Glutamatergic neuron (in vitro differentiated cells): ENCODE measurements at regions not wholly inside any gene's neighbourhood (a gene's known extent, or its start where the extent isn't known, plus 50 kb on each side); places are given as distances from the start of the nearest gene placed in this dataset.

Source experiments
- DNase-seq: peaks from one replicate; pipeline ENCODE4 v3.0.0; 2022
- H3K27ac Mint-ChIP-seq: one replicate; pipeline ENCODE4 v1.8.0; 2020; ENCODE audit warnings: mild to moderate bottlenecking, mixed read lengths, inconsistent platforms; ENCODE audit not compliant: unreplicated experiment
- H3K27me3 Mint-ChIP-seq: one replicate; pipeline ENCODE4 v1.8.0; 2020; ENCODE audit warnings: mild to moderate bottlenecking, moderate library complexity, mixed read lengths, inconsistent platforms; ENCODE audit not compliant: unreplicated experiment
- H3K36me3 Mint-ChIP-seq: one replicate; pipeline ENCODE4 v1.8.0; 2020; ENCODE audit warnings: mild to moderate bottlenecking, mixed read lengths, inconsistent platforms; ENCODE audit not compliant: unreplicated experiment
- H3K4me1 Mint-ChIP-seq: one replicate; pipeline ENCODE4 v1.8.0; 2020; ENCODE audit warnings: mild to moderate bottlenecking, low read depth, mixed read lengths, inconsistent platforms; ENCODE audit not compliant: unreplicated experiment
- H3K4me3 Mint-ChIP-seq: one replicate; pipeline ENCODE4 v1.8.0; 2020; ENCODE audit warnings: mild to moderate bottlenecking, mixed read lengths, inconsistent platforms; ENCODE audit not compliant: unreplicated experiment
- H3K9me3 Mint-ChIP-seq: one replicate; pipeline ENCODE4 v1.8.0; 2020; ENCODE audit warnings: mild to moderate bottlenecking, moderate library complexity, mixed read lengths, inconsistent platforms; ENCODE audit not compliant: unreplicated experiment
- CTCF ChIP-seq: fragments of 200-600 bp; sonication (generic); IDR thresholded peaks from one replicate; pipeline ENCODE4 v1.5.0; 2021; ENCODE audit not compliant: partially characterized antibody, unreplicated experiment

DNA sequence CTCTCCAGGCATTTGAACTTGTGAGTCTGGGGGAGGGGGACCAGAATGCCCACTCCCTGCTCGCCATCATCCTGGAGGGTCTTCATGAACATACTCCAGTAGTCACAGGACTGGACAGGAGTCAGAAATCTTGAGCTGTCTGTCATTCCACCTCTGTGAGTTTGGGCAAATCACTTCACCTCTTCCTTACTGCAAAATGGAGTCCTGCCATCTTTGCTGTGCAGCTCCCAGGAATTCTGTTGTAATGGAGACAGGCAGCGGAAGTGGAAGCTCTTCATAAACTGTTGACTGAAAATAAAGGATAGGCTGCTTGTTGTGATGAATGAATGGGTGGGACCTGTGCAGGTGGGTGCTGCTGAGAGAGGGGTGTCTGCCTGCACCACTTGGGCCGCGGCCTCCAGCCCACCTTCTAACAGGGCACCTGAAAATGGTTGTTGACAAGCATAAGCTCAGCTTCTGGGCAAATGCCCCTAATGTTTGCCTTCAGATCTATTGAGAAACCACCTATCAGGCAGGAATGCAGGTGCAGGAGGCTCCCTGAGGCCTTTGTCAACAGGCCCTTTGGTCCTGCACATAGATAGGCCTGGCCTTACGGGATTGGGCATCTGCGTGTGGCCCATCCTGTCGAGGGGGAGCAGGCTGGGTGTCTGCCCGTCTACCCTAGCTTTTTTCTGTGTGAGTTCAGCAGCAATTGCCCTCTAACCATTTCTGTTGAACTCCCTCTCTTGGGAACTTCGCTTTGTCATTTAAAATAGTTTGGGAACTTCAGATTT is 321.0 kb downstream of the RPS6KC1 start:
- peaks cover 2% of the 10 kb centered on the region for H3K4me1 Mint-ChIP-seq
- no peaks in the 10 kb centered on the region for H3K9me3 Mint-ChIP-seq
- DNase-seq, result no peak
- no peaks in the 10 kb centered on the region for H3K27me3 Mint-ChIP-seq
- H3K36me3 Mint-ChIP-seq, result no peaks in the 10 kb centered on the region
- no peak overlapping the region for H3K27ac Mint-ChIP-seq
- no peak overlapping the region for H3K4me3 Mint-ChIP-seq
- no peak for TF ChIP-seq CTCF

GRCh38 chr1:213374369-213374768 is 323.3 kb downstream of the RPS6KC1 start:
- no peak overlapping the region for H3K4me3 Mint-ChIP-seq
- TF ChIP-seq CTCF, result peak; percentile 98
- no peak overlapping the region for H3K27ac Mint-ChIP-seq
- peak; percentile 93 for DNase-seq
- no peaks in the 10 kb centered on the region for H3K27me3 Mint-ChIP-seq
- H3K4me1 Mint-ChIP-seq, result peaks cover 2% of the 10 kb centered on the region
- peaks cover 5% of the 10 kb centered on the region for H3K36me3 Mint-ChIP-seq
- H3K9me3 Mint-ChIP-seq, result no peaks in the 10 kb centered on the region

DNA sequence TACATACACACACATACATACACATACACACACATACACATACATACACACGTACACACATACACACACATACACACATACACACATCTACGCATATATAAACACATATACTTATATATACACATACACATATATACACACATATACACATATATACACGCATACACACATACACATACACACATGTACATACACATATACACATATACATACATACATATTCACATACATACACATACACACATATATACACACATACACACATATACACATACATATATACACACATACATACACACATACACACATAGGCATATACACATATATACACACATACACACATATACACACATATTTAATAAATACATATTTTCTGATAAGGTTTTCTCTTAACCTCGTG is 324.0 kb downstream of the RPS6KC1 start:
- H3K9me3 Mint-ChIP-seq, result no peaks in the 10 kb centered on the region
- H3K4me1 Mint-ChIP-seq, result peaks cover 2% of the 10 kb centered on the region
- H3K27me3 Mint-ChIP-seq, result no peaks in the 10 kb centered on the region
- H3K4me3 Mint-ChIP-seq, result no peak overlapping the region
- H3K36me3 Mint-ChIP-seq, result peaks cover 9% of the 10 kb centered on the region
- no peak overlapping the region for H3K27ac Mint-ChIP-seq
- no peak for DNase-seq
- no peak for TF ChIP-seq CTCF

DNA sequence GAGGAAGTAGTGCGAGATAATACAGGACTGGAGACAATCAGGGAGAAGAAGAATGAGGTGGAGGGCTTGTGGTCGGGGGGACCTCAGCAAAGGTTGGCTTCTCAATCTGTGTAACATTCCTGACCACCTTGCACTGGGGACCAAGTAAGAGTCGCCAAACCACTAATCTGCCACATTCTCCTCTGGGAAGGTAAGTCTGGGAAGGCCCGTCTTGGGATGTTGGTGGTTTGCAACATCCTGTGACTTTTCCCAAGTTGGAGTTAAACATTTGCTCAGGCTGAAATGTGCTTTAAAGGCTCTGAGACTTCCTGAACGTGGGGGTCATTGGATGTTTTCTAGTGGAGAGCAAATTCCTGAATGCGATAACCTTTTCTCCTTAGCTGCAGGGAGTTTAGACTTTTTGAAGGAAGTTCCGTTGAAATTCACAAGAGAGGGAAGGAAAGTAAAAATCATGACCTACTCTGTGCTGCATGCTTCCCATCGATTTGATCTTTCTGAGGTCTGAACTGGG is 325.9 kb downstream of the RPS6KC1 start:
- Mint-ChIP-seq H3K27me3 (no peaks in the 10 kb centered on the region), H3K9me3 (no peaks in the 10 kb centered on the region), H3K4me3 (no peak overlapping the region), H3K27ac (no peak overlapping the region), H3K4me1 (peaks cover 2% of the 10 kb centered on the region), H3K36me3 (peaks cover 15% of the 10 kb centered on the region)
- TF ChIP-seq CTCF, result no peak
- no peak for DNase-seq

DNA sequence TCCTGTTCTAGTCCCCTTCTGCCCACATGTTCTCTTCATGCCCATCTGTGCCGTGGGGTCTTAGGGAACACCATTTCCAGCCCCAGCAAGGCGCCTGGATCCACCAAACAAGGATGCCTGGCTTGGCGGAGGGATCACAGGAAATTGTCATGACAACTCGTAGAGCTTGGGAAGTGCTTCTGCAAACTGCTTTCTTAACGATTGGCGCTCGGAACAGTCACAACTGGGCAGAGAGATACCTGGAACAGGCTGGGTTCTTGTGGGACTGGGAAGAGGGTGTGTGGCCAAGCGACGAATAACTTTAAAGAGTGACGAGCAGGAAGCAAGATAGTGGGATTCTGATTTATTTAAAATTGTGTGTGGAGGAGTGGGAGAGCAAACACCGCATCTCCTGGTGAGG is 329.8 kb downstream of the RPS6KC1 start:
- H3K27ac Mint-ChIP-seq, result no peak overlapping the region
- DNase-seq, result no peak
- no peak for TF ChIP-seq CTCF

More for the DNA sequence above, 329.8 kb downstream of the RPS6KC1 start:
- peaks cover 15% of the 10 kb centered on the region for H3K36me3 Mint-ChIP-seq
- H3K4me1 Mint-ChIP-seq, result peaks cover 2% of the 10 kb centered on the region
- H3K27me3 Mint-ChIP-seq, result peaks cover 3% of the 10 kb centered on the region
- peaks cover 3% of the 10 kb centered on the region for H3K9me3 Mint-ChIP-seq
- no peak overlapping the region for H3K4me3 Mint-ChIP-seq
